Pulmonary artery endothelial cell (primary cell): ENCODE measurements at regions not wholly inside any gene's neighbourhood (a gene's known extent, or its start where the extent isn't known, plus 50 kb on each side); places are given as distances from the start of the nearest gene placed in this dataset.

ENCODE experiments used
- DNase-seq: peaks from one replicate; pipeline ENCODE4 v3.0.0-alpha.2; 2011; ENCODE audit warnings: low read depth, low spot score

GRCh38 chr4:19999276-19999675 lies 252.4 kb upstream of the SLIT2 start:
- no peak for DNase-seq

- DNase-seq: no peak
These were observed 258.5 kb upstream of the SLIT2 start for GRCh38 chr4:19993242-19993641.

GRCh38 chr4:19992471-19993093 lies 259.1 kb upstream of the SLIT2 start:
- DNase-seq: no peak

GRCh38 chr4:19987746-19988145 lies 264.0 kb upstream of the SLIT2 start:
- DNase-seq: peak; percentile 19

- peak; percentile 78 for DNase-seq
These were observed 268.6 kb upstream of the SLIT2 start for GRCh38 chr4:19983072-19983471.

GRCh38 chr4:19982556-19982955 lies 269.1 kb upstream of the SLIT2 start:
- peak; percentile 39 for DNase-seq

GRCh38 chr4:19971829-19972228 lies 279.9 kb upstream of the SLIT2 start:
- DNase-seq: no peak

GRCh38 chr4:19969492-19969891 lies 282.2 kb upstream of the SLIT2 start:
- no peak for DNase-seq

- no peak for DNase-seq
These were observed 290.6 kb upstream of the SLIT2 start for GRCh38 chr4:19961091-19961490.

- DNase-seq: no peak
These were observed 292.9 kb upstream of the SLIT2 start for GRCh38 chr4:19958848-19959247.

GRCh38 chr4:19947349-19947748 lies 304.4 kb upstream of the SLIT2 start:
- DNase-seq: no peak

- DNase-seq: peak; percentile 76
These were observed 305.7 kb upstream of the SLIT2 start for GRCh38 chr4:19945979-19946380.

- DNase-seq: peak; percentile 11
These were observed 306.2 kb upstream of the SLIT2 start for GRCh38 chr4:19945501-19945900.

- no peak for DNase-seq
These were observed 306.9 kb upstream of the SLIT2 start for GRCh38 chr4:19944806-19945205.

- no peak for DNase-seq
These were observed 307.5 kb upstream of the SLIT2 start for GRCh38 chr4:19944251-19944650.

GRCh38 chr4:19941434-19941833 lies 310.3 kb upstream of the SLIT2 start:
- no peak for DNase-seq

- no peak for DNase-seq
These were observed 310.8 kb upstream of the SLIT2 start for GRCh38 chr4:19940861-19941260.

- DNase-seq: no peak
These were observed 315.2 kb upstream of the SLIT2 start for GRCh38 chr4:19936476-19936875.

GRCh38 chr4:19930742-19931141 lies 321.0 kb upstream of the SLIT2 start:
- no peak for DNase-seq

GRCh38 chr4:19927381-19927780 lies 324.3 kb upstream of the SLIT2 start:
- no peak for DNase-seq

GRCh38 chr4:19925516-19925915 lies 326.2 kb upstream of the SLIT2 start:
- no peak for DNase-seq

GRCh38 chr4:19924761-19925160 lies 326.9 kb upstream of the SLIT2 start:
- DNase-seq: no peak

GRCh38 chr4:19915276-19915675 lies 336.4 kb upstream of the SLIT2 start:
- no peak for DNase-seq

- DNase-seq: no peak
These were observed 338.1 kb upstream of the SLIT2 start for GRCh38 chr4:19913650-19914049.
